ENCODE measurements at regions not wholly inside any gene's neighbourhood (a gene's known extent, or its start where the extent isn't known, plus 50 kb on each side); places are given as distances from the start of the nearest gene placed in this dataset.
A peak's percentile ranks its signal among the peaks of the same experiment; 100 is the strongest.

GRCh38 chr1:113219828-113220227 is 146.8 kb downstream of the LRIG2 start:
- no peak for DNase-seq

- DNase-seq: no peak
Observed at GRCh38 chr1:113223040-113223439, 150.0 kb downstream of the LRIG2 start.

- DNase-seq: no peak
Observed at GRCh38 chr1:113223546-113223945, 150.5 kb downstream of the LRIG2 start.

- DNase-seq: peak; percentile 44
Observed at GRCh38 chr1:113226148-113226547, 153.2 kb downstream of the LRIG2 start.

GRCh38 chr1:113231866-113232265 is 158.4 kb upstream of the MAGI3 start:
- no peak for DNase-seq

GRCh38 chr1:113233441-113233840 is 156.9 kb upstream of the MAGI3 start:
- no peak for DNase-seq

GRCh38 chr1:113241237-113241636 is 149.1 kb upstream of the MAGI3 start:
- DNase-seq: no peak

- no peak for DNase-seq
Observed at GRCh38 chr1:113242481-113242880, 147.8 kb upstream of the MAGI3 start.

- DNase-seq: no peak
Observed at GRCh38 chr1:113243529-113243928, 146.8 kb upstream of the MAGI3 start.

- DNase-seq: no peak
Observed at GRCh38 chr1:113244112-113244820, 146.0 kb upstream of the MAGI3 start.

- DNase-seq: no peak
Observed at GRCh38 chr1:113245252-113245651, 145.1 kb upstream of the MAGI3 start.

GRCh38 chr1:113246929-113247328 is 143.4 kb upstream of the MAGI3 start:
- no peak for DNase-seq

GRCh38 chr1:113247355-113247754 is 143.0 kb upstream of the MAGI3 start:
- DNase-seq: no peak

- no peak for DNase-seq
Observed at GRCh38 chr1:113247782-113248181, 142.5 kb upstream of the MAGI3 start.

GRCh38 chr1:113248494-113248893 is 141.8 kb upstream of the MAGI3 start:
- DNase-seq: no peak

GRCh38 chr1:113250161-113250560 is 140.2 kb upstream of the MAGI3 start:
- no peak for DNase-seq

- DNase-seq: no peak
Observed at GRCh38 chr1:113252166-113252565, 138.1 kb upstream of the MAGI3 start.

GRCh38 chr1:113253187-113253586 is 137.1 kb upstream of the MAGI3 start:
- no peak for DNase-seq

GRCh38 chr1:113253590-113253989 is 136.7 kb upstream of the MAGI3 start:
- DNase-seq: no peak

- no peak for DNase-seq
Observed at GRCh38 chr1:113255038-113255719, 135.1 kb upstream of the MAGI3 start.

- DNase-seq: no peak
Observed at GRCh38 chr1:113255720-113256347, 134.5 kb upstream of the MAGI3 start.

GRCh38 chr1:113256348-113256729 is 134.0 kb upstream of the MAGI3 start:
- no peak for DNase-seq

GRCh38 chr1:113259988-113260387 is 130.3 kb upstream of the MAGI3 start:
- no peak for DNase-seq

GRCh38 chr1:113265196-113265595 is 125.1 kb upstream of the MAGI3 start:
- no peak for DNase-seq
